Keratinocyte (primary cell): ENCODE measurements at regions not wholly inside any gene's neighbourhood (a gene's known extent, or its start where the extent isn't known, plus 50 kb on each side); places are given as distances from the start of the nearest gene placed in this dataset.

Source experiments
- CTCF ChIP-seq, 3 experiments: IDR thresholded peaks in 1 of 3; conservative IDR thresholded peaks in 1 of 3; optimal IDR thresholded peaks in 1 of 3; 2 replicates in 2 of 3; 3 replicates in 1 of 3; pipeline versions ENCODE3 to v1.5.1; 2011; ENCODE audit warnings: low read length in 3 of 3, mild to moderate bottlenecking in 3 of 3, moderate library complexity in 2 of 3, control low read depth in 1 of 3, inconsistent platforms in 1 of 3; ENCODE audit not compliant: insufficient read depth in 2 of 3; ENCODE audit errors: extremely low read depth in 1 of 3
- EZH2 ChIP-seq: IDR thresholded peaks from one replicate; pipeline ENCODE4 v1.6.1; 2012; ENCODE audit warnings: inconsistent platforms, mild to moderate bottlenecking, low read length, moderate library complexity

- TF ChIP-seq CTCF (optimal IDR thresholded peaks at IDR 0.05 in 1 of 3, IDR thresholded peaks at IDR 0.05 in 1 of 3, conservative IDR thresholded peaks at IDR 0.05 in 1 of 3; ENCODE audit: extremely low read depth in 1 of 3, insufficient read depth in 2 of 3, low read length in 3 of 3): no peak
- no peak for TF ChIP-seq EZH2
Observed at GRCh38 chr5:174271316-174271715, 225.8 kb downstream of the NSG2 start.
